ENCODE measurements at regions not wholly inside any gene's neighbourhood (a gene's known extent, or its start where the extent isn't known, plus 50 kb on each side); places are given as distances from the start of the nearest gene placed in this dataset.

DNA sequence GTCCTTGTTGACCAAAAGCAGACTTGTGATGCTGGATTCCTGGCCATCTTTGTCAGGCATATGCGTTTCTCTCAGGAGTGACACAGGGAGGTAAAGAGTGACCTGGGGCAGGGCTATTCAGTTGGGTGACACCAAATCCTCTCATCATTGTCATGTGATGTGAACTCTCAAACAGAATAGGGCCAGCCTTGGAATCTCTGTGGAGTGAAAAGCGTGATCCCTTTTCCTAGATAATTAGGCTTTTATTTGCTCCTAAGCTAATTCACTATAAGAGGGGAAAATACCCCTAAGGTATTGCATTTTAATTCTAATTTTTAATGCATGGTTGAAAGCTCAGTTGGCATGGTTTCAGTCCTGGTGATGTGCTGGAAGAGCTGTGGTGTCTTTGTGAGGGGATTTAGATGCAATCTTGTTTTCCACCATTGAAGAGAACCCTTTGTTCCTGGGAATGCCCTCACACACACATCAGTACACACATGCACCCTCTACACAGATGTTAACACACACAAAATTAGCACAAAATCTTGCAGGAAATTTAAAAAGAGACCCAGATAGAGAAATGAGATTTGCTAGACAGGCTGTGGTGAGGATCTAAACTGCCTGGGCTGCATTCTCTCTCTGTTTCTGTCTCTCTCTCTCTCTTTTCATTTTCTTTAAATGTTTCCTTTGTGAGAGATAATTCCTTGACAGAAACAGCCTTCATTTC is 349.9 kb downstream of the TSN start:
- 92 to 94% methylated on average over 2 of the region's 2 CpGs for WGBS, 2 donors
- Histone ChIP-seq H3K9ac (ENCODE audit: insufficient read depth in 1 of 2, low read length in 2 of 2) (no peak overlapping the region), H3K27ac (ENCODE audit: low read depth in 1 of 2, low read length in 1 of 2) (no peak overlapping the region), H3K36me3 (ENCODE audit: control insufficient read depth in 4 of 4, insufficient read depth in 4 of 4, low read length in 4 of 4) (no peaks in the 10 kb centered on the region), H3K4me3 (no peak overlapping the region), H3K9me3 (ENCODE audit: control insufficient read depth in 4 of 4, insufficient read depth in 3 of 4, low read length in 3 of 4) (no peaks in the 10 kb centered on the region), H3K4me1 (ENCODE audit: control insufficient read depth in 5 of 5, insufficient read depth in 5 of 5, low read length in 5 of 5) (peaks cover 0 to 3% (median 0%) of the 10 kb centered on the region in 5 donors), H3K27me3 (ENCODE audit: control insufficient read depth in 3 of 3, insufficient read depth in 3 of 3, low read length in 2 of 3) (no peaks in the 10 kb centered on the region)
- no peak for TF ChIP-seq CTCF (IDR thresholded peaks at IDR 0.05; ENCODE audit: control extremely low read depth, extremely low read depth)
- ATAC-seq (ENCODE audit: insufficient read depth, low FRiP score) (no peak), DNase-seq (no peak)

DNA sequence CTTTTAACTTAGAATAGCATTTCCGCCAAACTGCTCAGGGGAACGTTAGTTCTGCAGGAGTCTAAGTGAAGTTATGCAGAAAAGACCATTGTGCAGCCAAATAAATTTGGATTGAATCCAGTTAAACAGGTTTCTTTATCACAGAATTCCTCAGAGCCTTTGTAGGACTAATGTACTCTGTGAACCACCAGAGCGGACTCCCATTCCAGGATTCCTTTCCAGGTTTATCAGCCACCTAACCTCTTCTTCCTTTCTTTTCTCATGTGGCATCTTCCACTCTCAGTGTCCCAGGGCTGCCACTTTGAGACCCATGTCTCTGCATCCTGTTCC is 350.4 kb downstream of the TSN start:
- no peak for ATAC-seq (ENCODE audit: insufficient read depth, low FRiP score)
- WGBS, 2 donors, result 39 to 57% methylated on average over 3 of the region's 3 CpGs
- DNase-seq, result peak in 2 of 3 donors; percentile 29 to 61
- no peaks in the 10 kb centered on the region for H3K36me3 ChIP-seq (ENCODE audit: control insufficient read depth in 4 of 4, insufficient read depth in 4 of 4, low read length in 4 of 4)
- no peak for TF ChIP-seq CTCF (IDR thresholded peaks at IDR 0.05; ENCODE audit: control extremely low read depth, extremely low read depth)
- H3K9me3 ChIP-seq (ENCODE audit: control insufficient read depth in 4 of 4, insufficient read depth in 3 of 4, low read length in 3 of 4), result no peaks in the 10 kb centered on the region
- no peak overlapping the region for H3K27ac ChIP-seq (ENCODE audit: low read depth in 1 of 2, low read length in 1 of 2)
- no peaks in the 10 kb centered on the region for H3K27me3 ChIP-seq (ENCODE audit: control insufficient read depth in 3 of 3, insufficient read depth in 3 of 3, low read length in 2 of 3)
- H3K4me1 ChIP-seq (ENCODE audit: control insufficient read depth in 5 of 5, insufficient read depth in 5 of 5, low read length in 5 of 5), result no peaks in the 10 kb centered on the region
- no peak overlapping the region for H3K4me3 ChIP-seq
- no peak overlapping the region for H3K9ac ChIP-seq (ENCODE audit: insufficient read depth in 1 of 2, low read length in 2 of 2)

DNA sequence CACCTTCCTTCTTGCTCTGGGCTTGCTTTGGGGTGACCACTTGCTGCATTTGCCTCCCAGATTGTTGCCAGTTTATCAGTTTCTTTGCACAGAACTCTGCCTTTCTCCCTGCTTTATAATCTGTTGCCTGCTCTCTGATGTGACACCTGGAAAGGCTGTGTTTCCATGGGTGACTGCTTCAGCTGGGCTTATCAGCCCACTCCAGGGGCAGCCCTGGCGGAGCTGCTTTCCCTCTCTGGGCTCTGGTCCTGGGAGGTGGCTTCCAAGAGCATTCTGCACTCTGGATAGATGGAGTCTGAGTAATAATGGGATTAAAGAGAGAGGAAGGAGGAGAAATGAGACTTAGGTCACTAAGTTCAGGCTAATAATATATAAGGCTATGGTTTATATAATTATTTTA is 352.7 kb downstream of the TSN start:
- no peak for DNase-seq
- H3K4me3 ChIP-seq, result no peak overlapping the region
- WGBS, 2 donors, result 33 to 95% methylated on average over 1 of the region's 1 CpG
- H3K27ac ChIP-seq (ENCODE audit: low read depth in 1 of 2, low read length in 1 of 2), result no peak overlapping the region
- H3K27me3 ChIP-seq (ENCODE audit: control insufficient read depth in 3 of 3, insufficient read depth in 3 of 3, low read length in 2 of 3), result no peaks in the 10 kb centered on the region
- peaks cover 0 to 2% (median 0%) of the 10 kb centered on the region in 4 donors for H3K9me3 ChIP-seq (ENCODE audit: control insufficient read depth in 4 of 4, insufficient read depth in 3 of 4, low read length in 3 of 4)
- H3K4me1 ChIP-seq (ENCODE audit: control insufficient read depth in 5 of 5, insufficient read depth in 5 of 5, low read length in 5 of 5), result peaks cover 0 to 7% (median 0%) of the 10 kb centered on the region in 5 donors
- no peaks in the 10 kb centered on the region for H3K36me3 ChIP-seq (ENCODE audit: control insufficient read depth in 4 of 4, insufficient read depth in 4 of 4, low read length in 4 of 4)
- ATAC-seq (ENCODE audit: insufficient read depth, low FRiP score), result no peak
- no peak for TF ChIP-seq CTCF (IDR thresholded peaks at IDR 0.05; ENCODE audit: control extremely low read depth, extremely low read depth)
- H3K9ac ChIP-seq (ENCODE audit: insufficient read depth in 1 of 2, low read length in 2 of 2), result no peak overlapping the region
